ENCODE measurements at regions not wholly inside any gene's neighbourhood (a gene's known extent, or its start where the extent isn't known, plus 50 kb on each side); places are given as distances from the start of the nearest gene placed in this dataset.

DNA sequence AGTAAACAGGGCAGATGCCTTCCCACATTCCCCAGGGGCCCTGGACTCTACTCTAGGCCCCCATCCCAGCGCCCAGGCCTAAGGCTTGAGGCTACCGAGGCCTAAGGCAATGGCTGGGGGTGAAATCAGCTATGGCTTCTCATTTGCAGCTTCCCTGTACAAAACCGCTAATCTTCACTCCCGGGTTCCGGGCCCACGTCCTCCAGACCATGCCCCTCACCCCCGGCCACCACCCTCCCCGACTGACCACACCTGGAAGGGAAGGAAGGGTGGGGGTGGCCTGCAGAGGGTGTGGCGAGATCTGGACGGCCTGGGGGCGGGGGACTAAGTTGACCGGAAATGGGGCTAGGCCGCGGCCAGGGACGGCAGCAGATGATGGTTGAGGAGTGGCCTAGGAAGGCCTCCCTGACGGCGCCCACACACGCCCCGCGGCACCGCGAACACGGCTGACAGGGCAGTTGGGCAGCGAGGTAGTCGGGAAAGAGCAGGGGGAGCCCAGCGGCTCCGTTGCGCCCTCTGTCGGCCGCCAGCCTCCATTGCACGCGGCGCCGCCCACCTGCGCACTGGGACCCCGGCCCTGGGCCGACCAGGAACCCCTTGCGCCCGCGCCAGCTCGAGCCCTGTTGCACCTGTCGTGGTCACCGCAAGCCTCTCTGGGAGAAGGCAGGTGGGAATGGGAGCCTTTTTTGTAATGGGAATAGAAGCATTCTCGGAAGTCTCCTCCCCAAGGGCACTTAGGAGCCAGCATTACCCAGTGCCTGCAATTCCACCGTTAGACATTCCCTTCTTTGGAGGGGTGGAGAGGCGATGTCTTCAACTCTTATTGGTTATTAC is 95.9 kb upstream of the CALM2 start:
- Mint-ChIP-seq H3K4me3 (ENCODE audit: low read depth) (peak overlapping the region; percentile 62), H3K27ac (no peak overlapping the region), H3K36me3 (ENCODE audit: insufficient read depth) (no peaks in the 10 kb centered on the region), H3K27me3 (peaks cover 8% of the 10 kb centered on the region), H3K9me3 (ENCODE audit: low read depth) (no peaks in the 10 kb centered on the region), H3K4me1 (ENCODE audit: low read depth) (peaks cover 3% of the 10 kb centered on the region)
- DNase-seq (ENCODE audit: low spot score, unreplicated experiment) = peak; percentile 61
- TF ChIP-seq, protein P1, sequence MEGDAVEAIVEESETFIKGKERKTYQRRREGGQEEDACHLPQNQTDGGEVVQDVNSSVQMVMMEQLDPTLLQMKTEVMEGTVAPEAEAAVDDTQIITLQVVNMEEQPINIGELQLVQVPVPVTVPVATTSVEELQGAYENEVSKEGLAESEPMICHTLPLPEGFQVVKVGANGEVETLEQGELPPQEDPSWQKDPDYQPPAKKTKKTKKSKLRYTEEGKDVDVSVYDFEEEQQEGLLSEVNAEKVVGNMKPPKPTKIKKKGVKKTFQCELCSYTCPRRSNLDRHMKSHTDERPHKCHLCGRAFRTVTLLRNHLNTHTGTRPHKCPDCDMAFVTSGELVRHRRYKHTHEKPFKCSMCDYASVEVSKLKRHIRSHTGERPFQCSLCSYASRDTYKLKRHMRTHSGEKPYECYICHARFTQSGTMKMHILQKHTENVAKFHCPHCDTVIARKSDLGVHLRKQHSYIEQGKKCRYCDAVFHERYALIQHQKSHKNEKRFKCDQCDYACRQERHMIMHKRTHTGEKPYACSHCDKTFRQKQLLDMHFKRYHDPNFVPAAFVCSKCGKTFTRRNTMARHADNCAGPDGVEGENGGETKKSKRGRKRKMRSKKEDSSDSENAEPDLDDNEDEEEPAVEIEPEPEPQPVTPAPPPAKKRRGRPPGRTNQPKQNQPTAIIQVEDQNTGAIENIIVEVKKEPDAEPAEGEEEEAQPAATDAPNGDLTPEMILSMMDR (IDR thresholded peaks at IDR 0.05; ENCODE audit: unreplicated experiment) = peak; percentile 98

DNA sequence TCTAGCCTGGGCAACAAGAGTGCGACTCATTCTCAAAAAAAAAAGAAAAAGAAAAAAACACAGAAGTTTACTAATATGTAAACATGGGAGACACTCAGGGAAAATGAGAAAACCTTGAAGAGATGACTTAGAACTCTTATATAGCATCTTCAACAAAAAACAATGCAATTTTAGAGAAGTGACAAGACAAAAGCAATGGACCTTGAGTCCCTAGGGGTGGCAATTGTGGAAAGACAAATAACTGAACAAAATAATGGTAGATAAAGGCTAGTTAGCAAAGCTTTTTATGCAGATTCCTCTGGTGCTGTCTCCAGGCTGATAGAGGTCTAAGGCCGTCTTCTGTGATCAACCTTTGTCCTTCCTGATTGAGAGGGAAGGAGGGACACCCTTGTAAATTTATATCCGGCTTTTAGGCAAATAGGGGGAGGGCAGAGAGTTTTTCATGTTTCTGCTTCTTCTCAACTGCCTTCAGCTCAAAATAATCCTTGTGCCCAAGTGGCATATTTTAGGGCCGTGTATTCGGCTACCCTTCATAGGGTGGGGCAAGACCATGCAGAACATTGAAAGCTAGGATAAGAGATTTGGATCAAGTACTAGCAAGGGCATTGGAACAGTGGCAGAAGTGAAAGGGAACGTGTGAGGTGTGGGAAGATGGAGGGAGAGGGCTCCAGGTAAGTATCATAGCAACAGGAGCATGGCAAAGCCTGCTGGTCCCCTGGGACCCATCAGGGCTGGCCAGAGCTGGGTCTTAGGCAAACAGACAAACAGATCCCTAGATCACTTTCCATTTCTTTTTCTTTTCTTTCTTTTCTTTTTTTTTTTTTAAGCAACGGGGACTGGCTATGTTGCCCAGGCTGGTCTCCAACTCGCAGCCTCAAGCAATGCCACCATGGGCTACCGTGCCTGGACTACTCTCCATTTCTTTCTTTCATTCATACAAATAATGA is 95.0 kb upstream of the CALM2 start:
- no peak overlapping the region for H3K27ac Mint-ChIP-seq
- no peak for DNase-seq (ENCODE audit: low spot score, unreplicated experiment)

DNA sequence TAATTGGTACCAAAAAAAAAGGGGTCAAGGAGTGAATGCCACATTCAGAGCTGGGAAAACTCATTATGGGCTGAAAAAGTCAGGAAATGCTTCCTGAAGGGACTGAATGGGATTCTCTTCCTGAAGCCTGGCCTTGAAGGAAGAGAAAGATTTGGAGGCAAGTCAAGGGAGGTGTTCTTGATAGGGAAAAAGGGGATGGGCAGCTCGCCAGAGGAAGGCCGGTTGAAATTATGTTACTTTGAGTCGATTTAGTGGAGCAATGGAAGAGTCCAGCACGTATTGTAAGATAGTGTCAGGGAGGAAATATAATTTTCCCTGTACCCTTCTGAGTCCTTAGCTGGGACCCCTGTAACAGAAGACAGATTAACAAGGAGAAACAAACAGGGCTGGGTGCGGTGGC is 94.1 kb upstream of the CALM2 start:
- no peaks in the 10 kb centered on the region for H3K36me3 Mint-ChIP-seq (ENCODE audit: insufficient read depth)
- no peaks in the 10 kb centered on the region for H3K9me3 Mint-ChIP-seq (ENCODE audit: low read depth)
- H3K27ac Mint-ChIP-seq = no peak overlapping the region
- TF ChIP-seq, protein P1 (IDR thresholded peaks at IDR 0.05; ENCODE audit: unreplicated experiment) = no peak
- DNase-seq (ENCODE audit: low spot score, unreplicated experiment) = no peak
- peaks cover 12% of the 10 kb centered on the region for H3K4me1 Mint-ChIP-seq (ENCODE audit: low read depth)
- peaks cover 8% of the 10 kb centered on the region for H3K27me3 Mint-ChIP-seq
- no peak overlapping the region for H3K4me3 Mint-ChIP-seq (ENCODE audit: low read depth)

More for the DNA sequence above, 95.0 kb upstream of the CALM2 start:
- no peaks in the 10 kb centered on the region for H3K36me3 Mint-ChIP-seq (ENCODE audit: insufficient read depth)
- peaks cover 5% of the 10 kb centered on the region for H3K4me1 Mint-ChIP-seq (ENCODE audit: low read depth)
- H3K9me3 Mint-ChIP-seq (ENCODE audit: low read depth) = no peaks in the 10 kb centered on the region
- TF ChIP-seq, protein P1 (IDR thresholded peaks at IDR 0.05; ENCODE audit: unreplicated experiment) = no peak
- peaks cover 8% of the 10 kb centered on the region for H3K27me3 Mint-ChIP-seq
- no peak overlapping the region for H3K4me3 Mint-ChIP-seq (ENCODE audit: low read depth)

DNA sequence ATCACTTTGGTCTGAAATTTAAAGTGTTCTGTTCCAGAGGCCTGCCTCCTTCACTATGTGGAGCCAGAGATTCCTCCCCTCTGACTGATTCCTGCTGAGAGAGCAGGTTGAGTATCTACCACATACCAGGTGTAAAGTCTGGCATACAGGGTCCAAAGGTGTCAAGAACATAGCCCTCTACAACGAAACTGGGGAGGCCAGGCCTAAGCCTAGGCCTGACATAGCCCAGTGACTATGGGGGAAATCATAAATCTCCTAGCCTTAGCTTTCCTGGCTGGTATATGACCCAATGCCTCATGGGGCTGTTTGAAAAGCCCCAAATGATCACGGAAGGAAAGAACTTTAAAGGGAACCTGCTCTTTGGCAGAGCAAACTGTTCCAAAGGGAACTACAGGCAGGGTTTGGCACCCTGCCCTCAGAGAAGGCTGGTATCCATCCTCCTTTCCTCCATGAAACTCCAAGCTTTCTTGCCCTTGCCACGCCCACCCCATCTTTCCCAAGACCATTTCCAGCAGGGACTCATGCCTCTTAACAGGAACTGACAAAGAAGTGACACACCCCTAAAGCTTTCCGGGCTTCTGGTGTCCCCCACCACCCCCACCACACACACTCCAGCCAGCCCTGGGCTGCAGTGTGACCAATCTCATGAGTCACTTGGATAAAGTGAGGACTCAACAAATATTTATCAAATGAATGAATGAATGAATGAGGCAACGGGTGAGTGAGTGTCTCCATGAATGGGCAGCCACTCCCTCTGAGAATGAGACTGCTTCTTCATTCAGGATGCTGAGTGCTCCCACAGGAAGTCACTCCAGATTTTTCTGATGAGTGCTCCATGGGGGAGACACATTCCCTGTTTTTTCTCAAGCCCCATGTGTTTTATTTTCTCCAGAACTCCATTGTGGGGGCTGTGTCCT is 93.3 kb upstream of the CALM2 start:
- H3K27ac Mint-ChIP-seq = peak overlapping the region; percentile 37
- TF ChIP-seq, protein P1 (IDR thresholded peaks at IDR 0.05; ENCODE audit: unreplicated experiment) = no peak
- no peaks in the 10 kb centered on the region for H3K36me3 Mint-ChIP-seq (ENCODE audit: insufficient read depth)
- H3K4me3 Mint-ChIP-seq (ENCODE audit: low read depth) = no peak overlapping the region
- peaks cover 8% of the 10 kb centered on the region for H3K27me3 Mint-ChIP-seq
- H3K9me3 Mint-ChIP-seq (ENCODE audit: low read depth) = no peaks in the 10 kb centered on the region
- no peak for DNase-seq (ENCODE audit: low spot score, unreplicated experiment)
- H3K4me1 Mint-ChIP-seq (ENCODE audit: low read depth) = peaks cover 20% of the 10 kb centered on the region
